Muscle of leg (tissue), 3 donors: ENCODE measurements at regions not wholly inside any gene's neighbourhood (a gene's known extent, or its start where the extent isn't known, plus 50 kb on each side); places are given as distances from the start of the nearest gene placed in this dataset.
A peak's percentile ranks its signal among the peaks of the same experiment; 100 is the strongest.
"Not testable (repeated sequence)": the region's sequence is repeated elsewhere in the genome, so short reads cannot be mapped to it uniquely, and the experiment has no call there.

Experiments used
- DNase-seq: peaks from one replicate; pipeline ENCODE4 v3.0.0; 2013
- H3K27ac ChIP-seq: one replicate; pipeline ENCODE4 v1.5.1; 2013; ENCODE audit warnings: mild to moderate bottlenecking, low read length, control low read depth
- H3K27me3 ChIP-seq: one replicate; pipeline ENCODE4 v1.6.1; 2013; ENCODE audit warnings: low read length; ENCODE audit not compliant: control insufficient read depth, insufficient read depth
- H3K36me3 ChIP-seq: one replicate; pipeline ENCODE4 v1.6.1; 2013; ENCODE audit warnings: low read length; ENCODE audit not compliant: control insufficient read depth, insufficient read depth
- H3K4me1 ChIP-seq: one replicate; pipeline ENCODE4 v1.6.1; 2013; ENCODE audit warnings: low read length; ENCODE audit not compliant: control insufficient read depth, insufficient read depth
- H3K4me3 ChIP-seq: one replicate; pipeline ENCODE4 v1.5.1; 2013; ENCODE audit warnings: low read length, control low read depth
- H3K9me3 ChIP-seq: replicated peaks from 2 replicates; pipeline ENCODE4 v1.6.1; 2013; ENCODE audit warnings: low read depth, low read length; ENCODE audit not compliant: control insufficient read depth
- WGBS: methylation state at CpG from one replicate; pipeline ENCODE4 v1.1.5; 2013; ENCODE audit warnings: missing lambda C conversion rate; ENCODE audit not compliant: insufficient coverage; 5-methylcytosine and 5-hydroxymethylcytosine counted together

DNA sequence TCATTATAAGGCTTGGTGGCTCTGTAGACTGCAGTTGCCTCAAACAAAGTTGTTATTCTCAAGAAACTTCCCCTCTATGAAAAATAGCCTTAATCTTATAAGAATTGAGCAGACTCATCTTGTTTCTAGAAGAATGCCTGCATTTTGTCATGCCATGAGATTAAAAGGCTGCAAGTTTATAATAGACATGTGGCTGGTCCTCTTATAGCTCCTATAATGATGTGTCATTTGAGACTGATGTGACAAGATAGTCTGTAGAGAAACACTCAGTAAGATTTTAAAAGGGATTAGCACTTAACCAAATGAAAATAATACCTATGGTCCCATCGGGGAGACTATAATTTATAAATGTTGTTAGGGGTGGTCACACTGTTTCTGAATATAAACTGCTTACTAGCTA lies 312.5 kb downstream of the OXSM start:
- WGBS = no CpG with 5 or more reads among the region's 1 CpG
- peaks cover 34% of the 10 kb centered on the region for H3K4me1 ChIP-seq
- H3K4me3 ChIP-seq = no peak overlapping the region
- no peaks in the 10 kb centered on the region for H3K27me3 ChIP-seq
- no peak for DNase-seq
- no peaks in the 10 kb centered on the region for H3K36me3 ChIP-seq
- no peak overlapping the region for H3K27ac ChIP-seq
- H3K9me3 ChIP-seq = peaks cover 6% of the 10 kb centered on the region

GRCh38 chr3:26104851-26105251 lies 315.0 kb downstream of the OXSM start:
- Histone ChIP-seq H3K4me1 (peaks cover 34% of the 10 kb centered on the region), H3K36me3 (no peaks in the 10 kb centered on the region), H3K27me3 (no peaks in the 10 kb centered on the region), H3K9me3 (peaks cover 4% of the 10 kb centered on the region), H3K4me3 (no peak overlapping the region), H3K27ac (peak overlapping the region; percentile 82)
- DNase-seq = peak; percentile 96
- WGBS = no CpG with 5 or more reads among the region's 2 CpGs

GRCh38 chr3:26105261-26105660 lies 315.4 kb downstream of the OXSM start:
- H3K27me3 ChIP-seq = no peaks in the 10 kb centered on the region
- WGBS = 17% methylated on average over 1 of the region's 4 CpGs
- no peak overlapping the region for H3K4me3 ChIP-seq
- H3K36me3 ChIP-seq = no peaks in the 10 kb centered on the region
- H3K27ac ChIP-seq = peak overlapping the region; percentile 82
- DNase-seq = no peak
- peaks cover 4% of the 10 kb centered on the region for H3K9me3 ChIP-seq
- peaks cover 34% of the 10 kb centered on the region for H3K4me1 ChIP-seq

DNA sequence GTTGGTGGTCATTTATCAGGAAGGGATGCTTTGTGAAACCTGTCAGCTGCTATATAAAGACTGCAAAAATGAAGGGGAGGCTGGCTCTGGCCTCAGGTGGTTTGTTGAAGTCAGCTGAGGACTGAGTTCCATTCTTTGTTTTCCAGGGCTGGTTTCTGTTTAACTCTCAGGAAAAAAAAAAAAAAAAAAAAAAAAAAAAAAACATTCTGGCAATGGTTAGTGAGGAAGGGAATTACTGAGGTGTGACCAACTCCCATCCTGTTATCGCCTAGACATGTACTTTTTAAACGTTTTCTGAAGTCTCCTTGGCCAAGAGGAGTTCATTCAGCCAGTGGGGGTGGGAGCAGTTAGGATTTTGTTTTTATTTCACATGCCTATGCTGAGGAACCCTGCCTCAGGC lies 316.3 kb downstream of the OXSM start:
- peaks cover 4% of the 10 kb centered on the region for H3K9me3 ChIP-seq
- peak; percentile 67 for DNase-seq
- WGBS = no CpG with 5 or more reads among the region's 2 CpGs
- no peaks in the 10 kb centered on the region for H3K36me3 ChIP-seq
- H3K27ac ChIP-seq = peak overlapping the region; percentile 82
- no peaks in the 10 kb centered on the region for H3K27me3 ChIP-seq
- H3K4me3 ChIP-seq = no peak overlapping the region
- H3K4me1 ChIP-seq = peaks cover 34% of the 10 kb centered on the region

GRCh38 chr3:26108846-26109489 lies 319.1 kb downstream of the OXSM start:
- no peak for DNase-seq
- Histone ChIP-seq H3K4me1 (peaks cover 18% of the 10 kb centered on the region), H3K4me3 (no peak overlapping the region), H3K27ac (no peak overlapping the region), H3K9me3 (no peaks in the 10 kb centered on the region), H3K36me3 (no peaks in the 10 kb centered on the region), H3K27me3 (no peaks in the 10 kb centered on the region)
- no CpG with 5 or more reads among the region's 2 CpGs for WGBS

DNA sequence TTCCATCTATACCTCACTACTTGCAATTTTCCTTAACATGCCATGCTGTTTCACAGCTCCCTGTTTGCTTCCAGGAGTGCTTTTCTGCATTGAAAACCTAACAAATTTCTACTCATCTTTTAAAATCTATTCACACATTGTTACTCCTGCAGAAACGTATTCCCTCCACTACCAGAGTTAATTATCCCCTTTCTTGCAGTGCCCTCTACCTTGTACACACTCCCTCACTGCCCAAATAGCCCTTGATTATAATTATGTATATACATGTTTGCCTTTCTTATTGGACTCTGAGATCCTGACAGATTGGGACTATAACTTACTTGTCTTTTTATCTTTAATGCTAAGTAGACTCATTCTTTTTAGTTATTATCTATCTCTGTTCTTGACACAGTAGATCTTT lies 325.0 kb downstream of the OXSM start:
- Histone ChIP-seq H3K36me3 (no peaks in the 10 kb centered on the region), H3K9me3 (no peaks in the 10 kb centered on the region)
- no CpG with 5 or more reads among the region's 1 CpG for WGBS

DNA sequence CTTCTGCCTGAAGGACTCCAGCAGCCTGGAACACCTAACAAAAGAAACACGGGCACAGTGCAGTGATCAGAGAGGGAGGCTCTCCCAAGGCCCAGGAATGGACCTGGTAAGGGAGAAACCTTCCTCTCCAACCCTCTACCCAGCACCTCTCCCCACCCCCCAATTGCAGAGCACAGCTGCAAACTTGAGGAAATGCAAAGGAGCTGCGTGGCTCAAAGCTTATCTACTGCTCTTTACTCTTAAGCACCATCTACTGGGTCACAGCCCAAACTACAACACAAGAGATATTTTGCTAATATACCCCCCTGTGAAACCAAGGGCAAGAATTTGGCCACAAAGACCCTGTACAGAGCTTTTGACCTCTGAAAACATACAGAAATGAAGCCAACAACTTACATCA lies 328.3 kb downstream of the OXSM start:
- 0% methylated on average over 1 of the region's 2 CpGs for WGBS
- Histone ChIP-seq H3K27ac (no peak overlapping the region), H3K27me3 (no peaks in the 10 kb centered on the region), H3K4me3 (no peak overlapping the region), H3K36me3 (no peaks in the 10 kb centered on the region), H3K9me3 (peaks cover 2% of the 10 kb centered on the region), H3K4me1 (no peaks in the 10 kb centered on the region)
- no peak for DNase-seq

More for the DNA sequence above, 325.0 kb downstream of the OXSM start:
- H3K27me3 ChIP-seq = no peaks in the 10 kb centered on the region
- no peak for DNase-seq
- H3K4me3 ChIP-seq = no peak overlapping the region
- H3K27ac ChIP-seq = no peak overlapping the region
- no peaks in the 10 kb centered on the region for H3K4me1 ChIP-seq

DNA sequence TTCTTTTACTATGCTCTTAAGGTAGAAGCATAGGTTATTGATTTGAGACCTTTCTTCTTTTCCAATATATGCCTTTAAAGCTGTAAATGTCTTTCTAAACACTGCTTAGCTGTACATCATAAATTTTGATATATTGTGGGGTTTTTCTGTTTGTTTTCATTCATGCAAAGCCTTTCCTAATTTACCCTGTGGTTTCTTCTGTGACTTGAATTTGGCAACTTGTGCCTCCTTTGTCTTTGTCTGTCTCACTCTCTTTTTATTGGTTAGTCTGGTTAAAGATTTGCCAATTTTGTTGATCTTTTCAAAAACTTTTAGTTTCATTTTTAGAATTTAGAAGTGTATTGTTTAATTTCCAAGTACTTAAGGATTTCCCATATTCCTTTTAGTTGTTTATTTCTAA lies 343.1 kb downstream of the OXSM start:
- Histone ChIP-seq H3K27ac (no peak overlapping the region), H3K9me3 (no peaks in the 10 kb centered on the region), H3K27me3 (no peaks in the 10 kb centered on the region), H3K4me1 (no peaks in the 10 kb centered on the region), H3K36me3 (no peaks in the 10 kb centered on the region), H3K4me3 (no peak overlapping the region)
- no peak for DNase-seq

- no peaks in the 10 kb centered on the region for H3K4me1 ChIP-seq
- no CpG with 5 or more reads among the region's 1 CpG for WGBS
- no peaks in the 10 kb centered on the region for H3K36me3 ChIP-seq
These were observed 351.4 kb downstream of the OXSM start for GRCh38 chr3:26141296-26141695.

GRCh38 chr3:26145769-26146168 lies 355.9 kb downstream of the OXSM start:
- H3K4me3 ChIP-seq = no peak overlapping the region
- H3K4me1 ChIP-seq = no peaks in the 10 kb centered on the region
- no peaks in the 10 kb centered on the region for H3K27me3 ChIP-seq
- no peak overlapping the region for H3K27ac ChIP-seq
- DNase-seq = no peak
- H3K36me3 ChIP-seq = no peaks in the 10 kb centered on the region
- no peaks in the 10 kb centered on the region for H3K9me3 ChIP-seq
- WGBS = 0% methylated on average over 1 of the region's 3 CpGs

More at GRCh38 chr3:26141296-26141695, 351.4 kb downstream of the OXSM start:
- Histone ChIP-seq H3K9me3 (peaks cover 8% of the 10 kb centered on the region), H3K4me3 (no peak overlapping the region), H3K27ac (no peak overlapping the region), H3K27me3 (no peaks in the 10 kb centered on the region)
- no peak for DNase-seq

DNA sequence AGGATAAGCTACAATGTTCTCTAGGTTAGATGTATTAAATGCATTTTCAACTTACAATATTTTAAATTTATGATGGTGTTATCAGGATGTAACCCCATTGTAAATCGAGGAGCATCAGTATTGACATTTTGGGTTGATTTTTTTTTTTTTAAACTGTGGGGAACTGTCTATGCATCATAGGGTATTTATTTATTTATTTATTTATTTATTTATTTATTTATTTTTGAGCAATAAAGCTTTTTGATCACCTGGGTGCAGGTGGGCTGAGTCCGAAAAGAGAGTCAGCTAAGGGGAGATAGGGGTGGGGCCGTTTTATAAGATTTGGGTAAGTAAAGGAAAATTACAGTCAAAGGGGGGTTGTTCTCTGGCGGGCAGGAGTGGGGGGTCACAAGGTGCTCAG lies 367.5 kb downstream of the OXSM start:
- H3K4me3 ChIP-seq, DNase-seq, H3K4me1 ChIP-seq, H3K9me3 ChIP-seq, H3K27ac ChIP-seq, H3K27me3 ChIP-seq, H3K36me3 ChIP-seq: not testable (repeated sequence)
- 97% methylated on average over 3 of the region's 4 CpGs for WGBS
